COLO829 (cell line): ENCODE measurements at regions not wholly inside any gene's neighbourhood (a gene's known extent, or its start where the extent isn't known, plus 50 kb on each side); places are given as distances from the start of the nearest gene placed in this dataset.

Experiments used
- DNase-seq: peaks from one replicate; pipeline ENCODE4 v3.0.0; 2012; ENCODE audit warnings: low spot score

- DNase-seq = no peak
These were observed 206.3 kb upstream of the TLE3 start for GRCh38 chr15:70303981-70304380.

GRCh38 chr15:70302360-70302759 lies 204.6 kb upstream of the TLE3 start:
- DNase-seq = no peak

GRCh38 chr15:70301396-70301795 lies 203.7 kb upstream of the TLE3 start:
- DNase-seq = no peak

GRCh38 chr15:70299931-70300869 lies 202.5 kb upstream of the TLE3 start:
- DNase-seq = no peak

- DNase-seq = no peak
These were observed 199.8 kb upstream of the TLE3 start for GRCh38 chr15:70297465-70298058.

- DNase-seq = no peak
These were observed 197.1 kb upstream of the TLE3 start for GRCh38 chr15:70294731-70295305.

- no peak for DNase-seq
These were observed 196.1 kb upstream of the TLE3 start for GRCh38 chr15:70293591-70294470.

GRCh38 chr15:70293138-70293537 lies 195.4 kb upstream of the TLE3 start:
- no peak for DNase-seq

GRCh38 chr15:70292076-70292760 lies 194.5 kb upstream of the TLE3 start:
- DNase-seq = no peak

- no peak for DNase-seq
These were observed 193.8 kb upstream of the TLE3 start for GRCh38 chr15:70291305-70292075.

- no peak for DNase-seq
These were observed 193.0 kb upstream of the TLE3 start for GRCh38 chr15:70290708-70291107.

- DNase-seq = no peak
These were observed 191.7 kb upstream of the TLE3 start for GRCh38 chr15:70289191-70289955.

GRCh38 chr15:70286113-70286806 lies 188.5 kb upstream of the TLE3 start:
- no peak for DNase-seq

GRCh38 chr15:70284438-70285214 lies 186.9 kb upstream of the TLE3 start:
- DNase-seq = no peak

GRCh38 chr15:70283511-70283910 lies 185.8 kb upstream of the TLE3 start:
- DNase-seq = no peak

GRCh38 chr15:70281811-70282307 lies 184.1 kb upstream of the TLE3 start:
- DNase-seq = no peak

- DNase-seq = no peak
These were observed 183.6 kb upstream of the TLE3 start for GRCh38 chr15:70281261-70281810.

GRCh38 chr15:70280781-70281180 lies 183.1 kb upstream of the TLE3 start:
- no peak for DNase-seq
